ENCODE measurements at regions not wholly inside any gene's neighbourhood (a gene's known extent, or its start where the extent isn't known, plus 50 kb on each side); places are given as distances from the start of the nearest gene placed in this dataset.

DNA sequence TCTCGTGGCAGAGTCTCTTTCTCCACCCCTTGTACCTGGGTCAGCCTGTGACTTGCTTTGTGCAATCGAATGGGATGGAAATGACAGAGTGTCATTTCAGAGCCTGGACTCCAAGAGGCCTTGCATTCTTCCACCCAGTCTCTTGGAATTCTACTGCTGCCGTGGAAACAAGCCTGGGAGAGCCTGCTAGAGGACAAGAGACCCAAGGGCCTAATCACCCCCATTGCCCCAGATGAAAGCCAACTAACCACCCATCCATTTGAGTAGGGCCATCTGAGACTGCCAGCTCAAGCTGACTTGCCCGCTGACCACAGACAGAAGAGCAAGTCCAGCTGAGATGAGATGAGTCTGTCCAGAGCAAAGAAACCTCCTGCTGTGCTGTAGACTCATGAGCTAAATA, 201.6 kb downstream of the PTPRU start:
- dilution Hi-C loops (cut with MboI; ENCODE audit: extremely low pct_ligation_motif_present, low sequenced_read_pairs) = no loop called here
- H3K27ac ChIP-seq (ENCODE audit: control insufficient read depth, insufficient read depth, low read length) = no peak overlapping the region
- FAIRE-seq (no peak), DNase-seq (ENCODE audit: low read depth, low spot score) (no peak)
- H3K9ac ChIP-seq (ENCODE audit: control insufficient read depth, extremely low read depth, insufficient read depth, low read length) = no peak overlapping the region
- no peaks in the 10 kb centered on the region for H3K36me3 ChIP-seq (ENCODE audit: control insufficient read depth in 2 of 2, extremely low read depth in 1 of 2, insufficient read depth in 2 of 2, low read length in 2 of 2)
- H3K4me3 ChIP-seq (ENCODE audit: control insufficient read depth in 2 of 3, extremely low read depth in 1 of 3, insufficient read depth in 2 of 3, low read depth in 1 of 3, low read length in 3 of 3) = no peak overlapping the region
- no peaks in the 10 kb centered on the region for H3K9me3 ChIP-seq (ENCODE audit: control insufficient read depth, low read depth, low read length)
- peaks cover 15% of the 10 kb centered on the region for H3K27me3 ChIP-seq (ENCODE audit: control insufficient read depth, extremely low read depth, insufficient read depth, low read length)
- no peaks in the 10 kb centered on the region for H3K79me2 ChIP-seq (ENCODE audit: control insufficient read depth, insufficient read depth, low read length)
- no peak overlapping the region for H2AFZ ChIP-seq (ENCODE audit: control insufficient read depth, low read length)
- H3K4me2 ChIP-seq (ENCODE audit: control insufficient read depth, extremely low read depth, insufficient read depth, low read depth, low read length) = no peak overlapping the region
- H3K9me1 ChIP-seq (ENCODE audit: control insufficient read depth, extremely low read depth, insufficient read depth, low read length) = no peaks in the 10 kb centered on the region
- no peaks in the 10 kb centered on the region for H4K20me1 ChIP-seq (ENCODE audit: control insufficient read depth, extremely low read depth, insufficient read depth, low read length)
- H3K4me1 ChIP-seq (ENCODE audit: control insufficient read depth, extremely low read depth, insufficient read depth, low read length) = no peaks in the 10 kb centered on the region
- TF ChIP-seq EZH2 (IDR thresholded peaks at IDR 0.05; ENCODE audit: low read length) = no peak
- TF ChIP-seq, protein P1, sequence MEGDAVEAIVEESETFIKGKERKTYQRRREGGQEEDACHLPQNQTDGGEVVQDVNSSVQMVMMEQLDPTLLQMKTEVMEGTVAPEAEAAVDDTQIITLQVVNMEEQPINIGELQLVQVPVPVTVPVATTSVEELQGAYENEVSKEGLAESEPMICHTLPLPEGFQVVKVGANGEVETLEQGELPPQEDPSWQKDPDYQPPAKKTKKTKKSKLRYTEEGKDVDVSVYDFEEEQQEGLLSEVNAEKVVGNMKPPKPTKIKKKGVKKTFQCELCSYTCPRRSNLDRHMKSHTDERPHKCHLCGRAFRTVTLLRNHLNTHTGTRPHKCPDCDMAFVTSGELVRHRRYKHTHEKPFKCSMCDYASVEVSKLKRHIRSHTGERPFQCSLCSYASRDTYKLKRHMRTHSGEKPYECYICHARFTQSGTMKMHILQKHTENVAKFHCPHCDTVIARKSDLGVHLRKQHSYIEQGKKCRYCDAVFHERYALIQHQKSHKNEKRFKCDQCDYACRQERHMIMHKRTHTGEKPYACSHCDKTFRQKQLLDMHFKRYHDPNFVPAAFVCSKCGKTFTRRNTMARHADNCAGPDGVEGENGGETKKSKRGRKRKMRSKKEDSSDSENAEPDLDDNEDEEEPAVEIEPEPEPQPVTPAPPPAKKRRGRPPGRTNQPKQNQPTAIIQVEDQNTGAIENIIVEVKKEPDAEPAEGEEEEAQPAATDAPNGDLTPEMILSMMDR (optimal IDR thresholded peaks at IDR 0.05 in 1 of 3, IDR thresholded peaks at IDR 0.05 in 1 of 3, conservative IDR thresholded peaks at IDR 0.05 in 1 of 3; ENCODE audit: extremely low read depth in 1 of 3, insufficient read depth in 2 of 3, low read length in 3 of 3) = no peak

GRCh38 chr1:29436181-29436785, 200.0 kb downstream of the PTPRU start:
- H3K79me2 ChIP-seq (ENCODE audit: control insufficient read depth, insufficient read depth, low read length) = no peaks in the 10 kb centered on the region
- DNase-seq (ENCODE audit: low read depth, low spot score) = no peak
- FAIRE-seq = no peak

More at GRCh38 chr1:29436181-29436785, 200.0 kb downstream of the PTPRU start:
- no peak overlapping the region for H3K4me3 ChIP-seq (ENCODE audit: control insufficient read depth in 2 of 3, extremely low read depth in 1 of 3, insufficient read depth in 2 of 3, low read depth in 1 of 3, low read length in 3 of 3)
- no peak overlapping the region for H3K27ac ChIP-seq (ENCODE audit: control insufficient read depth, insufficient read depth, low read length)
- peaks cover 14% of the 10 kb centered on the region for H3K27me3 ChIP-seq (ENCODE audit: control insufficient read depth, extremely low read depth, insufficient read depth, low read length)
- TF ChIP-seq EZH2 (IDR thresholded peaks at IDR 0.05; ENCODE audit: low read length) = no peak
- TF ChIP-seq, protein P1 (optimal IDR thresholded peaks at IDR 0.05 in 1 of 3, IDR thresholded peaks at IDR 0.05 in 1 of 3, conservative IDR thresholded peaks at IDR 0.05 in 1 of 3; ENCODE audit: extremely low read depth in 1 of 3, insufficient read depth in 2 of 3, low read length in 3 of 3) = no peak
- H3K36me3 ChIP-seq (ENCODE audit: control insufficient read depth in 2 of 2, extremely low read depth in 1 of 2, insufficient read depth in 2 of 2, low read length in 2 of 2) = no peaks in the 10 kb centered on the region
- dilution Hi-C loops (cut with MboI; ENCODE audit: extremely low pct_ligation_motif_present, low sequenced_read_pairs) = no loop called here
- H3K4me1 ChIP-seq (ENCODE audit: control insufficient read depth, extremely low read depth, insufficient read depth, low read length) = no peaks in the 10 kb centered on the region
- H3K9me1 ChIP-seq (ENCODE audit: control insufficient read depth, extremely low read depth, insufficient read depth, low read length) = no peaks in the 10 kb centered on the region
- H3K4me2 ChIP-seq (ENCODE audit: control insufficient read depth, extremely low read depth, insufficient read depth, low read depth, low read length) = no peak overlapping the region
- H4K20me1 ChIP-seq (ENCODE audit: control insufficient read depth, extremely low read depth, insufficient read depth, low read length) = no peaks in the 10 kb centered on the region
- H3K9me3 ChIP-seq (ENCODE audit: control insufficient read depth, low read depth, low read length) = no peaks in the 10 kb centered on the region
- H2AFZ ChIP-seq (ENCODE audit: control insufficient read depth, low read length) = no peak overlapping the region
- H3K9ac ChIP-seq (ENCODE audit: control insufficient read depth, extremely low read depth, insufficient read depth, low read length) = no peak overlapping the region

Data from keratinocyte (primary cell).